ENCODE measurements at regions not wholly inside any gene's neighbourhood (a gene's known extent, or its start where the extent isn't known, plus 50 kb on each side); places are given as distances from the start of the nearest gene placed in this dataset.

DNA sequence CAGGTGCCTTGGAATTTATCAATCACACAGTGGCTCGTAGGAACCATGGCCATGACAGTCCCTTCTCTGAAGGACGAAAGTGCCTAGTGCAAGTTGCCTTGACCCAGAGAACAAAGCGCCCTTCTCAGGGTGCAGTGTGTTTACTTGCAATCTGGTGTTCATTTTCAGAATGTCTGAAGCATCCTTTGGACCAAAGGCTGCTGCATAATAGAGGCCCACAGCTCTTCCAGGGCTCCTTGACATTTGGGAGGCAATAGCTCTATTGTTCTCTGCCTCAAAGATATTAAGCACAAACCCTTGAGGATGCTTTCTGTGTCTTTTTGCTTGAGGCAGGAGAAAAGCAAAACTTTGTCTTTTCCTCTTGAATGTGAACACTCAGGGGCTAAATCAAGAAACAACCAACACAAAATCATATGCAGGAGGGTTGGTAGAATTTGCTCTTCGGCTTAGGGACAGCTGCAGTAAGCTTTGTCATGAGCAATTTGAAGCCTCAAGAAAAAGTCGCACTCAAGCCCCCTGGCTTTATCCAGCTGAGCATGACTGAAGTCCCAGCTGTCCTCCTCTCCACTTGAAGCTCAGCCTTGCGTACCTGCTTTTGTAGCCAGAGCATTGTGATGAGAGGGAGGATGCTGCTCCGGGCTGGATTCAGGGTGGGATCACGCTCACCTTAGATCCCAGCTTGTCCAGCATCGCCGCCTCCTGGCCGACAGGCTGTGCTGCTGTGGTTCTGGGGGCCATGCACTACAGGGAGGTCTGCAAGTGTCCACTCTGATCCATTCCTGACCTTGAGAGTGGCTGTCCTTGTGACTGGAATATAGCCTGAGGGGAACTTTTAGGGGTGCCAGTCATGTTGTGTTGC, 495.4 kb downstream of the CDH26 start:
- H3K9me3 Mint-ChIP-seq, result peaks cover 2% of the 10 kb centered on the region
- H3K27me3 Mint-ChIP-seq, result no peaks in the 10 kb centered on the region
- POLR2A ChIA-PET, result no interaction called here
- H3K27ac Mint-ChIP-seq, result no peak overlapping the region
- CTCF ChIA-PET, result no interaction called here
- DNase-seq, result no peak
- no peak overlapping the region for H3K4me3 Mint-ChIP-seq
- H3K36me3 Mint-ChIP-seq (ENCODE audit: low read depth), result no peaks in the 10 kb centered on the region
- ATAC-seq (ENCODE audit: low read depth), result no peak
- H3K4me1 Mint-ChIP-seq, result no peaks in the 10 kb centered on the region
- TF ChIP-seq, protein P1, sequence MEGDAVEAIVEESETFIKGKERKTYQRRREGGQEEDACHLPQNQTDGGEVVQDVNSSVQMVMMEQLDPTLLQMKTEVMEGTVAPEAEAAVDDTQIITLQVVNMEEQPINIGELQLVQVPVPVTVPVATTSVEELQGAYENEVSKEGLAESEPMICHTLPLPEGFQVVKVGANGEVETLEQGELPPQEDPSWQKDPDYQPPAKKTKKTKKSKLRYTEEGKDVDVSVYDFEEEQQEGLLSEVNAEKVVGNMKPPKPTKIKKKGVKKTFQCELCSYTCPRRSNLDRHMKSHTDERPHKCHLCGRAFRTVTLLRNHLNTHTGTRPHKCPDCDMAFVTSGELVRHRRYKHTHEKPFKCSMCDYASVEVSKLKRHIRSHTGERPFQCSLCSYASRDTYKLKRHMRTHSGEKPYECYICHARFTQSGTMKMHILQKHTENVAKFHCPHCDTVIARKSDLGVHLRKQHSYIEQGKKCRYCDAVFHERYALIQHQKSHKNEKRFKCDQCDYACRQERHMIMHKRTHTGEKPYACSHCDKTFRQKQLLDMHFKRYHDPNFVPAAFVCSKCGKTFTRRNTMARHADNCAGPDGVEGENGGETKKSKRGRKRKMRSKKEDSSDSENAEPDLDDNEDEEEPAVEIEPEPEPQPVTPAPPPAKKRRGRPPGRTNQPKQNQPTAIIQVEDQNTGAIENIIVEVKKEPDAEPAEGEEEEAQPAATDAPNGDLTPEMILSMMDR (IDR thresholded peaks at IDR 0.05), result no peak
- intact Hi-C loops (cut with micrococcal nuclease), result no loop called here

DNA sequence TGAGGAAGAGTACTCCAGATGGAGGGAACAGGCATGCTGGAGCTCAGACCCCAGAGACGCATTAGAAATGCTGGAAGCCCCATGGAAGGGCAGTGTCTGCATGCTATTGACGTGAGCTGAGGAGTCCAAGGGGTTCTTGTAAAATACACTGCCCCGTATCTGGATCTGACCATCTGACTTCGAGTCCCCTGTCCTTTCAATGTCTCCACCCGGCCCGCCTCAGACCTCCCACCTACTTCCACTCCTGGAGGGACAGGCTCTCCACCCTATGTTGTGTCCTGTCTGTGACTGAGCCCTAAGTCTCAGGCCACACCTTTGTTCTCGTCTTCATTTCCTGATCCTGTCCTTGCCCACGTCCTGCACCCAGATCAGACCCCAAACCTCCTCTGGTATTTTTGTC, 496.3 kb downstream of the CDH26 start:
- Mint-ChIP-seq H3K27me3 (no peaks in the 10 kb centered on the region), H3K36me3 (ENCODE audit: low read depth) (no peaks in the 10 kb centered on the region), H3K4me3 (no peak overlapping the region), H3K9me3 (peaks cover 2% of the 10 kb centered on the region), H3K4me1 (no peaks in the 10 kb centered on the region), H3K27ac (no peak overlapping the region)
- ChIA-PET CTCF (no interaction called here), POLR2A (no interaction called here)
- DNase-seq (no peak), ATAC-seq (ENCODE audit: low read depth) (no peak)
- TF ChIP-seq, protein P1 (IDR thresholded peaks at IDR 0.05), result no peak
- intact Hi-C loops (cut with micrococcal nuclease), result no loop called here

DNA sequence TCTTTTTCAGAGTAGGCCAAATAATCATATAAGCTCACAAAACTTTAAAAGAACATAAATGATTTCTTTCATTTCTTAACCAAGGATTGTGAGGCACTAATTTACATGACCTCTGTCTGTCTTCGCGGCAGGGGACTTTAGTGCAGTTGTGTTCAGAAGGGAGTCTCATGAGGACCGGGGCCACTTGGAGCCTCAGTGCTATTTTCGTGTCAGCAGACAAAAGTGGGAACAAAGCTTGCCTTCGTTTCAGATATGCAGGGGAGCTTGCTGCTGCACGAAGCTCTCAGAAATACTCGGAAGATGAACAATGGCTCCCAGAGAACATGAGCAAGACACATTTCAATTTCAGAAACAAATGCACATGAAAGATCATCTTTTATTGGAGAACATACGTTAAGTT, 497.0 kb downstream of the CDH26 start:
- H3K27ac Mint-ChIP-seq, result no peak overlapping the region
- H3K36me3 Mint-ChIP-seq (ENCODE audit: low read depth), result no peaks in the 10 kb centered on the region
- DNase-seq (no peak), ATAC-seq (ENCODE audit: low read depth) (no peak)
- TF ChIP-seq, protein P1 (IDR thresholded peaks at IDR 0.05), result no peak
- H3K27me3 Mint-ChIP-seq, result no peaks in the 10 kb centered on the region
- ChIA-PET CTCF (no interaction called here), POLR2A (no interaction called here)
- intact Hi-C loops (cut with micrococcal nuclease), result no loop called here
- peaks cover 2% of the 10 kb centered on the region for H3K9me3 Mint-ChIP-seq
- no peak overlapping the region for H3K4me3 Mint-ChIP-seq
- H3K4me1 Mint-ChIP-seq, result no peaks in the 10 kb centered on the region

DNA sequence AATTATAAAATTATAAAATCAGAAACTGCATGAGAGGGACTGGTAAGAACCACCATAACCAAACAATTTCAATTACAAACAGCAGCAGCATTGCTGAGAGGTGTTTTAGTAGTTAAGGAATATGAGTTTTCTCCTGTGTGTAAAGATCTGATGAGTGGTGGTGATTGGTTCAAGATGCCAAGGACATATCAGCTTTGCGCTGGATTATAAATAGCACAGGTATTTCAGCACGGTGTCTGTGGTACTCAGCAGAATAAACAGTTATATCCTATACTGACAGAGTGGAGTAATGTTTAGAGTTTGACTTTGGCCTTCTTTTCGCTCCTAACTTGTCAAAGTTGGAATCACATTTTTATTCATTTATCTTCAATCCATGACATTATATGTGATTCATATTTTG, 501.0 kb downstream of the CDH26 start:
- H3K4me3 Mint-ChIP-seq, result no peak overlapping the region
- peaks cover 5% of the 10 kb centered on the region for H3K9me3 Mint-ChIP-seq
- no peaks in the 10 kb centered on the region for H3K27me3 Mint-ChIP-seq
- intact Hi-C loops (cut with micrococcal nuclease), result no loop called here
- DNase-seq, result no peak
- no peak overlapping the region for H3K27ac Mint-ChIP-seq
- H3K4me1 Mint-ChIP-seq, result no peaks in the 10 kb centered on the region
- ATAC-seq (ENCODE audit: low read depth), result no peak
- CTCF ChIA-PET, result no interaction called here
- POLR2A ChIA-PET, result no interaction called here
- no peaks in the 10 kb centered on the region for H3K36me3 Mint-ChIP-seq (ENCODE audit: low read depth)
- TF ChIP-seq, protein P1 (IDR thresholded peaks at IDR 0.05), result no peak

DNA sequence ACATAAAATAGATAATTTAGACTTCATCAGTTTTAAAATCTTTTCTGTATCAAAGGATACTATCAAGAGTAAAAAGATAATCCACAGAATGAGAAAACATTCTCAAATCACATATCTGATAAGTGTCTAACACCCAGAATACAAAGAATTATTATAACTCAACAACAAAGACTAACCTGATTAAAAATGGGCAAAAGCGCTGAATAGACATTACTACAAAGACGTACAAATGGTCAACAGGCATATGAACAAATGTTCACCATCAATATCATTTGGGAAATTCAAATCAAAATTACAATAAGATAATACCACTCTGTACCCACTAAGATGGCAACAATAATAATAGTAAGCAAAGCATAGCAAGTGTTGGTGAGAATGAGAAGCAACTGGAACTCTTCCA, 503.8 kb downstream of the CDH26 start:
- TF ChIP-seq, protein P1 (IDR thresholded peaks at IDR 0.05), result no peak
- ChIA-PET CTCF (no interaction called here), POLR2A (no interaction called here)
- no peak overlapping the region for H3K27ac Mint-ChIP-seq
- H3K4me3 Mint-ChIP-seq, result no peak overlapping the region
- no peaks in the 10 kb centered on the region for H3K27me3 Mint-ChIP-seq
- H3K36me3 Mint-ChIP-seq (ENCODE audit: low read depth), result no peaks in the 10 kb centered on the region
- H3K9me3 Mint-ChIP-seq, result peaks cover 5% of the 10 kb centered on the region
- ATAC-seq (ENCODE audit: low read depth) (no peak), DNase-seq (no peak)
- H3K4me1 Mint-ChIP-seq, result no peaks in the 10 kb centered on the region
- intact Hi-C loops (cut with micrococcal nuclease), result no loop called here

Measured in activated B cell treated with CpG ODN at 0.5 μM for 24 hours (primary cell).